ENCODE measurements at regions not wholly inside any gene's neighbourhood (a gene's known extent, or its start where the extent isn't known, plus 50 kb on each side); places are given as distances from the start of the nearest gene placed in this dataset.

- intact Hi-C loops (cut with micrococcal nuclease; ENCODE audit: unreplicated experiment), result no loop called here
- Histone ChIP-seq H3K27me3 (ENCODE audit: insufficient read depth, low read depth) (no peaks in the 10 kb centered on the region), H3K4me3 (no peak overlapping the region), H3K79me2 (ENCODE audit: low read depth) (no peaks in the 10 kb centered on the region), H3K4me1 (replicated peaks; ENCODE audit: insufficient read depth) (no peaks in the 10 kb centered on the region), H3K4me2 (no peak overlapping the region), H3F3A (ENCODE audit: insufficient read depth, low read depth) (no peaks in the 10 kb centered on the region), H3K9me3 (ENCODE audit: insufficient read depth, low read depth) (no peaks in the 10 kb centered on the region), H3K9me2 (ENCODE audit: insufficient read depth) (no peaks in the 10 kb centered on the region), H3K36me3 (ENCODE audit: low read depth) (no peaks in the 10 kb centered on the region), H4K20me1 (ENCODE audit: insufficient read depth) (no peaks in the 10 kb centered on the region), H2AFZ (no peak overlapping the region), H3K27ac (no peak overlapping the region)
- POLR2A ChIA-PET (ENCODE audit: unreplicated experiment), result no interaction called here
- CTCF ChIA-PET, result no interaction called here
- no peak for DNase-seq
- BruUV-seq (replicated peaks), result no TSS peak
- TF ChIP-seq EZH2 (IDR thresholded peaks at IDR 0.05; ENCODE audit: low read depth) (no peak), CTCF (conservative IDR thresholded peaks at IDR 0.05) (no peak)
Observed at GRCh38 chr13:85386424-85386823, 412.8 kb downstream of the SLITRK6 start.

- Histone ChIP-seq H3K4me1 (replicated peaks; ENCODE audit: insufficient read depth) (no peaks in the 10 kb centered on the region; the same call in 1 of the 2 replicates), H3K4me2 (no peak overlapping the region), H4K20me1 (ENCODE audit: insufficient read depth) (no peaks in the 10 kb centered on the region), H3K79me2 (ENCODE audit: low read depth) (no peaks in the 10 kb centered on the region), H3K27me3 (ENCODE audit: insufficient read depth, low read depth) (no peaks in the 10 kb centered on the region), H3K9me2 (ENCODE audit: insufficient read depth) (no peaks in the 10 kb centered on the region), H2AFZ (no peak overlapping the region), H3K4me3 (no peak overlapping the region), H3K27ac (no peak overlapping the region), H3F3A (ENCODE audit: insufficient read depth, low read depth) (no peaks in the 10 kb centered on the region), H3K36me3 (ENCODE audit: low read depth) (no peaks in the 10 kb centered on the region), H3K9me3 (ENCODE audit: insufficient read depth, low read depth) (no peaks in the 10 kb centered on the region)
- no peak for DNase-seq
- ChIA-PET CTCF (no interaction called here), POLR2A (ENCODE audit: unreplicated experiment) (no interaction called here)
- intact Hi-C loops (cut with micrococcal nuclease; ENCODE audit: unreplicated experiment), result no loop called here
- BruUV-seq (replicated peaks), result no TSS peak
- TF ChIP-seq EZH2 (IDR thresholded peaks at IDR 0.05; ENCODE audit: low read depth) (no peak), CTCF (conservative IDR thresholded peaks at IDR 0.05) (no peak)
Observed at GRCh38 chr13:85383291-85383690, 415.9 kb downstream of the SLITRK6 start.

- Histone ChIP-seq H3K9me3 (ENCODE audit: insufficient read depth, low read depth) (no peaks in the 10 kb centered on the region), H3K4me3 (no peak overlapping the region), H3K36me3 (ENCODE audit: low read depth) (no peaks in the 10 kb centered on the region), H2AFZ (no peak overlapping the region), H3F3A (ENCODE audit: insufficient read depth, low read depth) (no peaks in the 10 kb centered on the region), H3K4me1 (replicated peaks; ENCODE audit: insufficient read depth) (no peaks in the 10 kb centered on the region; the same call in 1 of the 2 replicates), H3K4me2 (no peak overlapping the region), H3K79me2 (ENCODE audit: low read depth) (no peaks in the 10 kb centered on the region), H3K27ac (no peak overlapping the region), H4K20me1 (ENCODE audit: insufficient read depth) (no peaks in the 10 kb centered on the region), H3K27me3 (ENCODE audit: insufficient read depth, low read depth) (no peaks in the 10 kb centered on the region), H3K9me2 (ENCODE audit: insufficient read depth) (no peaks in the 10 kb centered on the region)
- DNase-seq, result no peak
- POLR2A ChIA-PET (ENCODE audit: unreplicated experiment), result no interaction called here
- CTCF ChIA-PET, result no interaction called here
- no TSS peak for BruUV-seq (replicated peaks)
- intact Hi-C loops (cut with micrococcal nuclease; ENCODE audit: unreplicated experiment), result no loop called here
- no peak for TF ChIP-seq EZH2 (IDR thresholded peaks at IDR 0.05; ENCODE audit: low read depth)
- TF ChIP-seq CTCF (conservative IDR thresholded peaks at IDR 0.05), result no peak
Observed at GRCh38 chr13:85381082-85381481, 418.1 kb downstream of the SLITRK6 start.

Data from PC-9 (cell line).